ENCODE measurements at regions not wholly inside any gene's neighbourhood (a gene's known extent, or its start where the extent isn't known, plus 50 kb on each side); places are given as distances from the start of the nearest gene placed in this dataset.

DNA sequence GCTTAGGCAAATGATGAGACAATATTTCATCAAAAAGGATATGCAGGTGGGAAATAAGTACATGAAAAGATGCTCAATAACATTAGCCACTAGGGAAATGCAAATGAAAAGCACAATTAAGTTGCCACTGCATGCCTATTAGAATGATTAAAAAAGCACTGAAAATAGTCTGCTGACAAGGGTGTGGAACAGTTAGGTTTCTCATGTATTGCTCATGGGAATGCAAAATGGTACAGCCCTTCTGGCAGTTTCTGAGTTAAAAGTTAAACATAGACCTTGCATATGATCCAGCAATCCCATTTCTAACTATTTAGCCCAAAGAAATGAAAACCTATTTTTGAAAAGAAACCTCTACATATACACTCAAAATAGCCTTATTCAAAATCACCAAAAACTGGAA lies 393.0 kb downstream of the BMP4 start:
- intact Hi-C loops (cut with DNase I), result no loop called here
- Histone ChIP-seq H3K9me3 (peaks cover 0 to 5% (median 0%) of the 10 kb centered on the region in 4 donors), H3K4me3 (no peak overlapping the region), H3K27ac (no peak overlapping the region), H3K4me1 (peaks cover 0 to under 1% (median 0%) of the 10 kb centered on the region in 4 donors), H3K27me3 (no peaks in the 10 kb centered on the region), H3K36me3 (no peaks in the 10 kb centered on the region)
- no peak for TF ChIP-seq EP300 (IDR thresholded peaks at IDR 0.05)
- no peak for TF ChIP-seq POLR2A (IDR thresholded peaks at IDR 0.05)
- TF ChIP-seq, protein P1, sequence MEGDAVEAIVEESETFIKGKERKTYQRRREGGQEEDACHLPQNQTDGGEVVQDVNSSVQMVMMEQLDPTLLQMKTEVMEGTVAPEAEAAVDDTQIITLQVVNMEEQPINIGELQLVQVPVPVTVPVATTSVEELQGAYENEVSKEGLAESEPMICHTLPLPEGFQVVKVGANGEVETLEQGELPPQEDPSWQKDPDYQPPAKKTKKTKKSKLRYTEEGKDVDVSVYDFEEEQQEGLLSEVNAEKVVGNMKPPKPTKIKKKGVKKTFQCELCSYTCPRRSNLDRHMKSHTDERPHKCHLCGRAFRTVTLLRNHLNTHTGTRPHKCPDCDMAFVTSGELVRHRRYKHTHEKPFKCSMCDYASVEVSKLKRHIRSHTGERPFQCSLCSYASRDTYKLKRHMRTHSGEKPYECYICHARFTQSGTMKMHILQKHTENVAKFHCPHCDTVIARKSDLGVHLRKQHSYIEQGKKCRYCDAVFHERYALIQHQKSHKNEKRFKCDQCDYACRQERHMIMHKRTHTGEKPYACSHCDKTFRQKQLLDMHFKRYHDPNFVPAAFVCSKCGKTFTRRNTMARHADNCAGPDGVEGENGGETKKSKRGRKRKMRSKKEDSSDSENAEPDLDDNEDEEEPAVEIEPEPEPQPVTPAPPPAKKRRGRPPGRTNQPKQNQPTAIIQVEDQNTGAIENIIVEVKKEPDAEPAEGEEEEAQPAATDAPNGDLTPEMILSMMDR (IDR thresholded peaks at IDR 0.05), result no peak
- no peak for TF ChIP-seq POLR2AphosphoS5 (IDR thresholded peaks at IDR 0.05)
- no peak for DNase-seq

DNA sequence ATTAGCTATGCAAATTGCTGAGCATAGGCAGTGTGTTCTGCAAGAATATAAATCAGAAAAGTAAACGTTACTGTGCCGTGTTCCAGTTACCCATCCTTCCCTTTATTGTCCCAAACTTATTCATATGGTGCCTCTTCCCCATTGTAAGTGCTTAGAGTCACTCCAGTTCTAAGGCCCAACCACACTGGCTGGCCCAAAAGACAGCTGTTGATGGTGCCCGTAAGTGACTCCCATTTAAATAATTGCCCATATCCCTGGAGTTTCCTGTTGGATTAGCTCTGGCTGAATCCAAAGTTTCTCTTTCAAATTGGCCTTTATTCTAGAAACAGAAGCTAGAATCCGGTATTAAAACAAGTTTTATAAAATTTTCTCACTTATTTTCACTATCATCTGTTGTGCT lies 400.1 kb upstream of the DDHD1 start:
- DNase-seq, result no peak
- 77% methylated on average over 4 of the region's 4 CpGs for WGBS, 2 donors
- TF ChIP-seq, protein P1 (IDR thresholded peaks at IDR 0.05), result no peak
- no peak for TF ChIP-seq EP300 (IDR thresholded peaks at IDR 0.05)
- TF ChIP-seq POLR2AphosphoS5 (IDR thresholded peaks at IDR 0.05), result no peak
- TF ChIP-seq POLR2A (IDR thresholded peaks at IDR 0.05), result no peak
- Histone ChIP-seq H3K9me3 (no peaks in the 10 kb centered on the region), H3K27ac (no peak overlapping the region), H3K36me3 (no peaks in the 10 kb centered on the region), H3K27me3 (no peaks in the 10 kb centered on the region), H3K4me1 (no peaks in the 10 kb centered on the region), H3K4me3 (no peak overlapping the region)
- intact Hi-C loops (cut with DNase I), result no loop called here

DNA sequence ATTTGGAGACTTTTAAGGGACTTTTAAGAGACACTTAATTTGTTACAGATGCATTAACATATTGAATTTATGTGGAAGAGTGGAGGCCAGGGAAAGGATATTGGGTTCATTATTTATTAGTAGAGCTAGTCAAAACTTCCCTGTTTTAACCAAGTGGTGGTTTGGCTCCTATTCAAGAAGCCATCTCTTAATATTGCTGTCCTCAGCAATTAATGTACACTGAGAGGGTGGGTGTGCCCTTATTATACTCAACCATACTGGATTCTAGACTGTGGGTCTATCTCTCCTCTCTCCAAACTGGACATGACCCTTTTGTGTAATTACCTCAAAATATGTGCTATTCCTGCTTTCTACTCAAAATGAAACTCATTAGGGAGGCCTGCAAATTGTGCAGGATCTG lies 398.7 kb upstream of the DDHD1 start:
- DNase-seq, result no peak
- Histone ChIP-seq H3K9me3 (no peaks in the 10 kb centered on the region), H3K4me3 (no peak overlapping the region), H3K36me3 (no peaks in the 10 kb centered on the region), H3K27ac (no peak overlapping the region), H3K27me3 (no peaks in the 10 kb centered on the region), H3K4me1 (no peaks in the 10 kb centered on the region)
- intact Hi-C loops (cut with DNase I), result no loop called here
- TF ChIP-seq EP300 (IDR thresholded peaks at IDR 0.05) (no peak), POLR2AphosphoS5 (IDR thresholded peaks at IDR 0.05) (no peak), POLR2A (IDR thresholded peaks at IDR 0.05) (no peak)
- TF ChIP-seq, protein P1 (IDR thresholded peaks at IDR 0.05), result no peak

DNA sequence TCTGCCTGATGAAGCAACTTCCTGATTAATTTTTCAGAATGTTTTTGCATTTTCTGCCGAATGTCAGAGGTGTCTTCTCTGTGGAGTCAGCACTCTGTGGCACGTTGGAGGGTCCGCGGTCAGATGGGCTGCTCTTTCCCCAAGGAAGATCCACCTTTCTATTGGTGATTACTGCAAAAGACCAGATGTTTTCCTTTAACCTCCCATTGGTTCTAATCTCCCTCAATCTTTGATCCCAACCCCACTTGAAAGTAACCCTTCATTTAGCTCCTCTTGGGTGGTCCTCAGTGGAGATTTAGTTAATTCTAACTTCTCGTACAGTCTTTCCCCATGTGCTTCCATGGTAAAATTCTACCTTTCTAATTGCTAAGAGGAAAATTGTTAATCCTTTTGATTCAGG lies 397.7 kb upstream of the DDHD1 start:
- H3K9me3 ChIP-seq, result no peaks in the 10 kb centered on the region
- H3K27me3 ChIP-seq, result no peaks in the 10 kb centered on the region
- no peak for DNase-seq
- H3K4me1 ChIP-seq, result no peaks in the 10 kb centered on the region
- WGBS, 2 donors, result 88 to 89% methylated on average over 5 of the region's 5 CpGs
- H3K27ac ChIP-seq, result no peak overlapping the region
- no peak for TF ChIP-seq EP300 (IDR thresholded peaks at IDR 0.05)
- TF ChIP-seq, protein P1 (IDR thresholded peaks at IDR 0.05), result no peak
- TF ChIP-seq POLR2A (IDR thresholded peaks at IDR 0.05), result no peak
- no peak for TF ChIP-seq POLR2AphosphoS5 (IDR thresholded peaks at IDR 0.05)
- intact Hi-C loops (cut with DNase I), result no loop called here
- H3K36me3 ChIP-seq, result no peaks in the 10 kb centered on the region
- H3K4me3 ChIP-seq, result no peak overlapping the region

DNA sequence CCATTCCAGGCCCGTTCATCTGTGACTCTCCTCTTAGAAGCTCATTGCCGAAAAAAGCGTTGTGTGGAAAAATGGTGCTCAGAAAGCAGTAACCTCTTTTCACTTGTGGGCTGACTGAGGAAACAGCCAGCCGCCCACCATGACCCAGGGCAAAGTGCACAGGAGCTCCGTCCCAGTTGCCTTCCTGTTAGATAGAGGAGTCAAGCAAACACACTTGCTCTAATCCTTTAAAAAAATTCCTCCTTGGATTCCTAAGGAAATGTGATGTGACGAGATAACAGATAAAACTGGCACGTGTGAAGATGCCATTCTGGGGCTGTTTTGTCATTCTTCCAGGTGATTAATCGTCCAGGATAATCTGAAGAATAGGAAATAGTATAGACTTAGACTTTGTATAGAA lies 396.8 kb upstream of the DDHD1 start:
- H3K4me3 ChIP-seq, result no peak overlapping the region
- no peaks in the 10 kb centered on the region for H3K9me3 ChIP-seq
- no peaks in the 10 kb centered on the region for H3K36me3 ChIP-seq
- no peaks in the 10 kb centered on the region for H3K27me3 ChIP-seq
- no peak overlapping the region for H3K27ac ChIP-seq
- H3K4me1 ChIP-seq, result no peaks in the 10 kb centered on the region
- no peak for DNase-seq
- no peak for TF ChIP-seq EP300 (IDR thresholded peaks at IDR 0.05)
- TF ChIP-seq POLR2AphosphoS5 (IDR thresholded peaks at IDR 0.05), result no peak
- TF ChIP-seq, protein P1 (IDR thresholded peaks at IDR 0.05), result no peak
- no peak for TF ChIP-seq POLR2A (IDR thresholded peaks at IDR 0.05)
- WGBS, 2 donors, result 83 to 86% methylated on average over 8 of the region's 8 CpGs
- intact Hi-C loops (cut with DNase I), result no loop called here
